Thoracic aorta (tissue), 2 donors: ENCODE measurements at regions not wholly inside any gene's neighbourhood (a gene's known extent, or its start where the extent isn't known, plus 50 kb on each side); places are given as distances from the start of the nearest gene placed in this dataset.

Source experiments
- ATAC-seq: fragments of 150-250 bp; one replicate; pipeline ENCODE4 v1.8.0; 2017; ENCODE audit warnings: low read depth; ENCODE audit not compliant: insufficient number of reproducible peaks, low FRiP score
- DNase-seq: peaks from one replicate; pipeline ENCODE4 v3.0.0-alpha.2; 2020; ENCODE audit warnings: low spot score
- H3K27ac ChIP-seq, 2 donors: fragments of 200-600 bp; sonication (generic); 1 replicate in 1 of 2; 2 replicates in 1 of 2; pipeline ENCODE4 v1.5.1; 2016; ENCODE audit warnings: mild to moderate bottlenecking in 2 of 2, moderate library complexity in 2 of 2
- H3K27me3 ChIP-seq: fragments of 200-600 bp; sonication (generic); replicated peaks from 2 replicates; pipeline ENCODE4 v1.6.0; 2016; ENCODE audit warnings: mild to moderate bottlenecking; ENCODE audit not compliant: insufficient read depth
- H3K36me3 ChIP-seq: fragments of 200-600 bp; sonication (generic); one replicate; pipeline ENCODE4 v1.5.1; 2016
- H3K4me1 ChIP-seq, 2 donors: fragments of 200-600 bp; sonication (generic); 1 replicate in 1 of 2; 2 replicates in 1 of 2; pipeline versions ENCODE4 v1.5.1 to v1.6.0; 2016; ENCODE audit warnings: low read depth in 2 of 2, mild to moderate bottlenecking in 1 of 2; ENCODE audit not compliant: control insufficient read depth in 1 of 2
- H3K4me3 ChIP-seq: fragments of 200-600 bp; sonication (generic); 2 replicates; pipeline ENCODE4 v1.5.1; 2016; ENCODE audit warnings: mild to moderate bottlenecking
- H3K9me3 ChIP-seq: fragments of 200-600 bp; sonication (generic); 2 replicates; pipeline ENCODE4 v1.5.1; 2016
- TF ChIP-seq, protein P1 (sequence below): fragments of 200-600 bp; sonication (generic); IDR thresholded peaks from one replicate; pipeline ENCODE4 v1.5.1; 2019; ENCODE audit warnings: antibody characterized with exemption

DNA sequence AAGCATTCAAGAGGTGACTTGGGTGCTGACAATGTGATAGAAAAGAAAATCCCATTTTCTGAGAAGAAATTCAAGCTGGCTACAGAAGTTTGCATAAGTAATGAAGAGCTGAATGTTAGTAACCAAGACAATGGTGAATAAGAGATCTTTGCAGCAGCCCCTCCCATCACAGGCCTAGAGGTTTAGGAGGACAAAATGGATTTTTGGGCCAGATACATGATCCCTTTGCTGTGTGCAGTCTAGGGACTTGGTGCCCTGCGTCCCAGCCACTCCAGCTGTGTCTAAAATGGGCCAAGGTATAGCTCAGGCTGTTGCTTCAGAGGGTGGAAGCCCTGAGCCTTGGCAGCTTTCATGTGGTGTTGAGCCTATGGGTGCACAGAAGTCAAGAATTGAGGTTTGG, 107.0 kb upstream of the EPHA5 start:
- DNase-seq (no peak), ATAC-seq (no peak)
- Histone ChIP-seq H3K27ac (no peak overlapping the region), H3K27me3 (no peaks in the 10 kb centered on the region), H3K36me3 (no peaks in the 10 kb centered on the region), H3K4me1 (no peaks in the 10 kb centered on the region), H3K4me3 (no peak overlapping the region), H3K9me3 (no peaks in the 10 kb centered on the region)
- TF ChIP-seq, protein P1, sequence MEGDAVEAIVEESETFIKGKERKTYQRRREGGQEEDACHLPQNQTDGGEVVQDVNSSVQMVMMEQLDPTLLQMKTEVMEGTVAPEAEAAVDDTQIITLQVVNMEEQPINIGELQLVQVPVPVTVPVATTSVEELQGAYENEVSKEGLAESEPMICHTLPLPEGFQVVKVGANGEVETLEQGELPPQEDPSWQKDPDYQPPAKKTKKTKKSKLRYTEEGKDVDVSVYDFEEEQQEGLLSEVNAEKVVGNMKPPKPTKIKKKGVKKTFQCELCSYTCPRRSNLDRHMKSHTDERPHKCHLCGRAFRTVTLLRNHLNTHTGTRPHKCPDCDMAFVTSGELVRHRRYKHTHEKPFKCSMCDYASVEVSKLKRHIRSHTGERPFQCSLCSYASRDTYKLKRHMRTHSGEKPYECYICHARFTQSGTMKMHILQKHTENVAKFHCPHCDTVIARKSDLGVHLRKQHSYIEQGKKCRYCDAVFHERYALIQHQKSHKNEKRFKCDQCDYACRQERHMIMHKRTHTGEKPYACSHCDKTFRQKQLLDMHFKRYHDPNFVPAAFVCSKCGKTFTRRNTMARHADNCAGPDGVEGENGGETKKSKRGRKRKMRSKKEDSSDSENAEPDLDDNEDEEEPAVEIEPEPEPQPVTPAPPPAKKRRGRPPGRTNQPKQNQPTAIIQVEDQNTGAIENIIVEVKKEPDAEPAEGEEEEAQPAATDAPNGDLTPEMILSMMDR = no peak

DNA sequence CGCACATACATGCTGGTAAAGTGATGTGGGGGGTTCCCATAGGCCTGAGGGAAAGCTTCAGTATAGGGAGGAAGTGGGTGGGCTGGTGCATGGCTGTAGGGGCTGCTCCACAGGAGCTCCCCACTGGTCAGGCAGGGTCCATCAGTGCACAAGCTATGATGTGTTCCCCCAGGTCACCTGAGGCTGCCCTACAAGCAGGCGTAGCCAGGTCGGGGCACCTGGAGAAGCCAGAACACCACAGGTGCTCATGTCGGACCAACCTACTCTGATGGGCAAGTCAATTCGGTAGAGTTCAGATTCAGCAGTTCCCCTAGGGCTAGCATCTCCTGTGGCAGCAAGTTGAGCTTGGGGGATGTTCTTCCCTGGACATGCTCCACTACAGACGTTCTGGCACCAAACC, 103.3 kb upstream of the EPHA5 start:
- TF ChIP-seq, protein P1 = no peak
- DNase-seq (no peak), ATAC-seq (no peak)
- no peaks in the 10 kb centered on the region for H3K36me3 ChIP-seq
- H3K4me1 ChIP-seq = no peaks in the 10 kb centered on the region
- H3K9me3 ChIP-seq = peaks cover 3% of the 10 kb centered on the region
- no peaks in the 10 kb centered on the region for H3K27me3 ChIP-seq
- no peak overlapping the region for H3K27ac ChIP-seq
- no peak overlapping the region for H3K4me3 ChIP-seq

GRCh38 chr4:65747386-65747785, 77.1 kb upstream of the EPHA5 start:
- Histone ChIP-seq H3K4me3 (no peak overlapping the region), H3K36me3 (no peaks in the 10 kb centered on the region), H3K27ac (no peak overlapping the region), H3K9me3 (no peaks in the 10 kb centered on the region), H3K4me1 (no peaks in the 10 kb centered on the region), H3K27me3 (no peaks in the 10 kb centered on the region)
- no peak for ATAC-seq
- TF ChIP-seq, protein P1 = no peak
- no peak for DNase-seq

DNA sequence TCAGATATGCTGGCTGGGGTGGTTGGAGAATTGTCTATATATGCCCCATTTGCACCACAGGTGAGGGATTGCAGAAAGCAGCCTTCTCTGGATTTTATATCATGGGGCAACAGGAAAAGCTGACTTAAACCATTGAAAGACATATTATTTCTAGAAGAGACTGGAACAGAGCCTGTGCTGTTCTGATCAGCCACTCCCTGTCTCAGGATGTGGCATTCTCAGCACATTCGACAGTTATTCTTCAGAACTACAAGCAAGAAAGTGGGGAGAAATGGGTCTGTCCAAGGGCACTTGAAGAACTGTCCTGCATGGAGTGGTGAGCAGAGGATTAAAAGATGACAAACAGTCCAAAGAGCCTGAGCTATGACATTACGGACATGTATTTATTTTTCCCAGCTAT, 67.8 kb upstream of the EPHA5 start:
- ATAC-seq (no peak), DNase-seq (no peak)
- no peak overlapping the region for H3K4me3 ChIP-seq
- H3K9me3 ChIP-seq = no peaks in the 10 kb centered on the region
- no peaks in the 10 kb centered on the region for H3K4me1 ChIP-seq
- TF ChIP-seq, protein P1 = no peak
- H3K27me3 ChIP-seq = no peaks in the 10 kb centered on the region
- H3K27ac ChIP-seq = no peak overlapping the region
- no peaks in the 10 kb centered on the region for H3K36me3 ChIP-seq

GRCh38 chr4:65737672-65738071, 67.4 kb upstream of the EPHA5 start:
- Histone ChIP-seq H3K4me1 (no peaks in the 10 kb centered on the region), H3K27ac (no peak overlapping the region), H3K27me3 (no peaks in the 10 kb centered on the region), H3K4me3 (no peak overlapping the region), H3K9me3 (no peaks in the 10 kb centered on the region), H3K36me3 (no peaks in the 10 kb centered on the region)
- TF ChIP-seq, protein P1 = no peak
- ATAC-seq (no peak), DNase-seq (no peak)
